Ishikawa (cell line): ENCODE measurements at regions not wholly inside any gene's neighbourhood (a gene's known extent, or its start where the extent isn't known, plus 50 kb on each side); places are given as distances from the start of the nearest gene placed in this dataset.
A peak's percentile ranks its signal among the peaks of the same experiment; 100 is the strongest.

Experiments
- CEBPB ChIP-seq: IDR thresholded peaks from 2 replicates; pipeline ENCODE4 v1.6.1; 2012
- CREB1 ChIP-seq: IDR thresholded peaks from 2 replicates; pipeline ENCODE4 v1.6.1; 2012; ENCODE audit warnings: low read depth
- EGR1 ChIP-seq: IDR thresholded peaks from 2 replicates; pipeline ENCODE4 v1.6.1; 2012
- EP300 ChIP-seq: IDR thresholded peaks from 2 replicates; pipeline ENCODE4 v1.6.1; 2012; ENCODE audit warnings: borderline replicate concordance
- FOXM1 ChIP-seq: IDR thresholded peaks from 2 replicates; pipeline ENCODE4 v1.6.1; 2012; ENCODE audit warnings: low read depth, borderline replicate concordance
- MAX ChIP-seq: IDR thresholded peaks from 2 replicates; pipeline ENCODE4 v1.6.1; 2012
- NFIC ChIP-seq: IDR thresholded peaks from 2 replicates; pipeline ENCODE4 v1.6.1; 2012
- RAD21 ChIP-seq: IDR thresholded peaks from 2 replicates; pipeline ENCODE4 v1.6.1; 2012; ENCODE audit warnings: low read depth
- REST ChIP-seq: IDR thresholded peaks from 2 replicates; pipeline ENCODE4 v1.6.1; 2012; ENCODE audit warnings: low read depth, mild to moderate bottlenecking
- TAF1 ChIP-seq: IDR thresholded peaks from 2 replicates; pipeline ENCODE4 v1.6.1; 2012; ENCODE audit warnings: low read depth, mild to moderate bottlenecking
- TCF12 ChIP-seq: IDR thresholded peaks from 2 replicates; pipeline ENCODE4 v1.6.1; 2012; ENCODE audit warnings: low read depth
- TEAD4 ChIP-seq: IDR thresholded peaks from 2 replicates; pipeline ENCODE4 v1.6.1; 2012
- USF1 ChIP-seq: IDR thresholded peaks from 2 replicates; pipeline ENCODE4 v1.6.1; 2012
- YY1 ChIP-seq: IDR thresholded peaks from 2 replicates; pipeline ENCODE4 v1.6.1; 2012; ENCODE audit warnings: low read depth
- ZBTB7A ChIP-seq: IDR thresholded peaks from 2 replicates; pipeline ENCODE4 v1.6.1; 2012; ENCODE audit warnings: low read depth

GRCh38 chr10:124194199-124194824 is 100.9 kb upstream of the CHST15 start:
- no peak for TF ChIP-seq CEBPB
- no peak for TF ChIP-seq YY1
- TF ChIP-seq FOXM1: no peak
- TF ChIP-seq TAF1: no peak
- no peak for TF ChIP-seq TEAD4
- TF ChIP-seq MAX: no peak
- TF ChIP-seq RAD21: no peak
- TF ChIP-seq ZBTB7A: no peak
- TF ChIP-seq REST: no peak
- no peak for TF ChIP-seq EGR1
- TF ChIP-seq TCF12: no peak
- no peak for TF ChIP-seq CREB1
- no peak for TF ChIP-seq USF1
- TF ChIP-seq EP300: no peak

- no peak for TF ChIP-seq CREB1
- no peak for TF ChIP-seq MAX
- no peak for TF ChIP-seq NFIC
- no peak for TF ChIP-seq EP300
- no peak for TF ChIP-seq EGR1
- no peak for TF ChIP-seq CEBPB
- no peak for TF ChIP-seq USF1
- TF ChIP-seq TAF1: no peak
- no peak for TF ChIP-seq FOXM1
- TF ChIP-seq ZBTB7A: no peak
- TF ChIP-seq YY1: no peak
- no peak for TF ChIP-seq TEAD4
- TF ChIP-seq RAD21: no peak
These were observed 99.9 kb upstream of the CHST15 start for GRCh38 chr10:124193309-124193696.

- TF ChIP-seq RAD21: peak; percentile 48
These were observed 99.4 kb upstream of the CHST15 start for GRCh38 chr10:124192664-124193308.

GRCh38 chr10:124186956-124187355 is 93.6 kb upstream of the CHST15 start:
- TF ChIP-seq TAF1 (no peak), ZBTB7A (no peak), NFIC (no peak), MAX (no peak), TCF12 (no peak), YY1 (no peak), CEBPB (no peak), CREB1 (no peak), EGR1 (no peak), EP300 (no peak), RAD21 (no peak), FOXM1 (no peak), USF1 (no peak), REST (no peak), TEAD4 (no peak)

- no peak for TF ChIP-seq TEAD4
- no peak for TF ChIP-seq TCF12
- TF ChIP-seq NFIC: no peak
- no peak for TF ChIP-seq YY1
- no peak for TF ChIP-seq CREB1
- no peak for TF ChIP-seq USF1
These were observed 91.7 kb upstream of the CHST15 start for GRCh38 chr10:124185084-124185483.
